ENCODE measurements at regions not wholly inside any gene's neighbourhood (a gene's known extent, or its start where the extent isn't known, plus 50 kb on each side); places are given as distances from the start of the nearest gene placed in this dataset.

- no peak overlapping the region for H3K4me3 Mint-ChIP-seq
- peaks cover 11% of the 10 kb centered on the region for H3K27me3 Mint-ChIP-seq
- CTCF ChIA-PET, result no interaction called here
- POLR2A ChIA-PET, result no interaction called here
- DNase-seq (no peak), ATAC-seq (no peak)
- no peaks in the 10 kb centered on the region for H3K9me3 Mint-ChIP-seq
- no peaks in the 10 kb centered on the region for H3K4me1 Mint-ChIP-seq (ENCODE audit: low read depth)
- intact Hi-C loops (cut with micrococcal nuclease), result no loop called here
- H3K36me3 Mint-ChIP-seq (ENCODE audit: low read depth), result no peaks in the 10 kb centered on the region
- no peak for TF ChIP-seq CTCF (IDR thresholded peaks at IDR 0.05)
- no peak overlapping the region for H3K27ac Mint-ChIP-seq
These were observed 218.9 kb upstream of the RORA start for GRCh38 chr15:61447981-61448380.

- no peak for ATAC-seq
- Mint-ChIP-seq H3K36me3 (ENCODE audit: low read depth) (no peaks in the 10 kb centered on the region), H3K4me3 (no peak overlapping the region), H3K27ac (no peak overlapping the region), H3K4me1 (ENCODE audit: low read depth) (no peaks in the 10 kb centered on the region), H3K27me3 (peaks cover 22% of the 10 kb centered on the region), H3K9me3 (no peaks in the 10 kb centered on the region)
- intact Hi-C loops (cut with micrococcal nuclease), result no loop called here
- POLR2A ChIA-PET, result no interaction called here
- DNase-seq, result no peak
- no peak for TF ChIP-seq CTCF (IDR thresholded peaks at IDR 0.05)
- CTCF ChIA-PET, result no interaction called here
These were observed 215.5 kb upstream of the RORA start for GRCh38 chr15:61444585-61444984.

- Mint-ChIP-seq H3K36me3 (ENCODE audit: low read depth) (no peaks in the 10 kb centered on the region), H3K4me3 (no peak overlapping the region), H3K9me3 (no peaks in the 10 kb centered on the region), H3K4me1 (ENCODE audit: low read depth) (no peaks in the 10 kb centered on the region), H3K27me3 (peaks cover 19% of the 10 kb centered on the region), H3K27ac (no peak overlapping the region)
- TF ChIP-seq CTCF (IDR thresholded peaks at IDR 0.05), result no peak
- ChIA-PET POLR2A (no interaction called here), CTCF (no interaction called here)
- DNase-seq, result no peak
- intact Hi-C loops (cut with micrococcal nuclease), result no loop called here
- ATAC-seq, result no peak
These were observed 213.7 kb upstream of the RORA start for GRCh38 chr15:61442821-61443220.

GRCh38 chr15:61441891-61442290, 212.8 kb upstream of the RORA start:
- intact Hi-C loops (cut with micrococcal nuclease), result no loop called here
- DNase-seq (no peak), ATAC-seq (no peak)
- TF ChIP-seq CTCF (IDR thresholded peaks at IDR 0.05), result no peak
- no peak overlapping the region for H3K27ac Mint-ChIP-seq
- no peaks in the 10 kb centered on the region for H3K4me1 Mint-ChIP-seq (ENCODE audit: low read depth)
- peaks cover 19% of the 10 kb centered on the region for H3K27me3 Mint-ChIP-seq
- ChIA-PET CTCF (no interaction called here), POLR2A (no interaction called here)
- H3K36me3 Mint-ChIP-seq (ENCODE audit: low read depth), result no peaks in the 10 kb centered on the region
- no peak overlapping the region for H3K4me3 Mint-ChIP-seq
- no peaks in the 10 kb centered on the region for H3K9me3 Mint-ChIP-seq

- Mint-ChIP-seq H3K4me1 (ENCODE audit: low read depth) (no peaks in the 10 kb centered on the region), H3K27ac (no peak overlapping the region), H3K27me3 (peaks cover 7% of the 10 kb centered on the region), H3K4me3 (no peak overlapping the region), H3K9me3 (no peaks in the 10 kb centered on the region), H3K36me3 (ENCODE audit: low read depth) (no peaks in the 10 kb centered on the region)
- POLR2A ChIA-PET, result no interaction called here
- no peak for TF ChIP-seq CTCF (IDR thresholded peaks at IDR 0.05)
- intact Hi-C loops (cut with micrococcal nuclease), result no loop called here
- ATAC-seq (no peak), DNase-seq (no peak)
- CTCF ChIA-PET, result interaction anchor here (1.1 kb wide), 1 partner anchor 406 kb away, joined by 3 read pairs; no protein-coding TSS in a partner anchor
These were observed 197.4 kb upstream of the RORA start for GRCh38 chr15:61426466-61426865.

Data from activated CD8-positive, alpha-beta T cell treated with anti-CD3 and anti-CD28 coated beads for 36 hours (primary cell).